Skeletal muscle tissue (tissue), 3 donors: ENCODE measurements at regions not wholly inside any gene's neighbourhood (a gene's known extent, or its start where the extent isn't known, plus 50 kb on each side); places are given as distances from the start of the nearest gene placed in this dataset.

Source experiments
- H3K27ac ChIP-seq: one replicate; pipeline ENCODE4 v1.7.0; 2013; ENCODE audit warnings: mild to moderate bottlenecking, low read depth, low read length, inconsistent platforms
- H3K27me3 ChIP-seq, 3 donors: one replicate each; pipeline ENCODE4 v1.7.0; 2013; ENCODE audit warnings: low read length in 3 of 3; ENCODE audit not compliant: control insufficient read depth in 3 of 3, insufficient read depth in 3 of 3
- H3K36me3 ChIP-seq, 3 donors: one replicate each; pipeline ENCODE4 v1.7.0; 2013; ENCODE audit warnings: low read length in 3 of 3; ENCODE audit not compliant: control insufficient read depth in 3 of 3, insufficient read depth in 3 of 3
- H3K4me1 ChIP-seq, 3 donors: one replicate each; pipeline ENCODE4 v1.7.0; 2013; ENCODE audit warnings: low read length in 3 of 3, mild to moderate bottlenecking in 3 of 3; ENCODE audit not compliant: control insufficient read depth in 3 of 3, insufficient read depth in 3 of 3
- H3K4me3 ChIP-seq, 3 donors: one replicate each; pipeline ENCODE4 v1.7.0; 2013; ENCODE audit warnings: low read length in 3 of 3
- H3K9ac ChIP-seq, 3 donors: one replicate each; pipeline ENCODE4 v1.7.0; 2013; ENCODE audit warnings: low read length in 3 of 3, mild to moderate bottlenecking in 3 of 3, moderate library complexity in 2 of 3, low read depth in 1 of 3
- H3K9me3 ChIP-seq, 3 donors: one replicate each; pipeline ENCODE4 v1.7.0; 2013; ENCODE audit warnings: low read length in 3 of 3; ENCODE audit not compliant: control insufficient read depth in 3 of 3
- donor health status: Osteomylitis.

GRCh38 chr4:34800953-34801352 lies 1443.4 kb downstream of the ARAP2 start:
- Histone ChIP-seq H3K27ac (no peak overlapping the region), H3K4me3 (no peak overlapping the region), H3K4me1 (no peaks in the 10 kb centered on the region), H3K36me3 (no peaks in the 10 kb centered on the region), H3K9me3 (peaks cover 0 to under 1% (median 0%) of the 10 kb centered on the region in 3 donors), H3K27me3 (no peaks in the 10 kb centered on the region), H3K9ac (no peak overlapping the region)

- Histone ChIP-seq H3K27ac (no peak overlapping the region), H3K9me3 (no peaks in the 10 kb centered on the region), H3K9ac (no peak overlapping the region)
Observed at GRCh38 chr4:34814266-34814665, 1430.0 kb downstream of the ARAP2 start.

GRCh38 chr4:34824515-34824914 lies 1419.8 kb downstream of the ARAP2 start:
- Histone ChIP-seq H3K9me3 (no peaks in the 10 kb centered on the region), H3K27me3 (no peaks in the 10 kb centered on the region), H3K27ac (no peak overlapping the region), H3K9ac (no peak overlapping the region), H3K36me3 (no peaks in the 10 kb centered on the region), H3K4me3 (no peak overlapping the region), H3K4me1 (no peaks in the 10 kb centered on the region)

More at GRCh38 chr4:34814266-34814665, 1430.0 kb downstream of the ARAP2 start:
- Histone ChIP-seq H3K27me3 (no peaks in the 10 kb centered on the region), H3K36me3 (no peaks in the 10 kb centered on the region), H3K4me3 (no peak overlapping the region), H3K4me1 (no peaks in the 10 kb centered on the region)

GRCh38 chr4:34826660-34827059 lies 1417.7 kb downstream of the ARAP2 start:
- Histone ChIP-seq H3K4me1 (no peaks in the 10 kb centered on the region), H3K27me3 (no peaks in the 10 kb centered on the region), H3K9ac (no peak overlapping the region), H3K9me3 (no peaks in the 10 kb centered on the region), H3K4me3 (no peak overlapping the region), H3K27ac (no peak overlapping the region), H3K36me3 (no peaks in the 10 kb centered on the region)

GRCh38 chr4:34845926-34846325 lies 1398.4 kb downstream of the ARAP2 start:
- Histone ChIP-seq H3K4me1 (no peaks in the 10 kb centered on the region), H3K4me3 (no peak overlapping the region), H3K9ac (no peak overlapping the region), H3K36me3 (no peaks in the 10 kb centered on the region), H3K9me3 (no peaks in the 10 kb centered on the region), H3K27me3 (no peaks in the 10 kb centered on the region), H3K27ac (no peak overlapping the region)

- Histone ChIP-seq H3K27me3 (no peaks in the 10 kb centered on the region), H3K4me1 (no peaks in the 10 kb centered on the region), H3K9ac (no peak overlapping the region), H3K9me3 (no peaks in the 10 kb centered on the region), H3K27ac (no peak overlapping the region), H3K4me3 (no peak overlapping the region), H3K36me3 (no peaks in the 10 kb centered on the region)
Observed at GRCh38 chr4:34850421-34850820, 1393.9 kb downstream of the ARAP2 start.

- Histone ChIP-seq H3K9me3 (no peaks in the 10 kb centered on the region), H3K4me3 (no peak overlapping the region), H3K4me1 (no peaks in the 10 kb centered on the region)
Observed at GRCh38 chr4:34850968-34851367, 1393.3 kb downstream of the ARAP2 start.

GRCh38 chr4:34851411-34851810 lies 1392.9 kb downstream of the ARAP2 start:
- no peaks in the 10 kb centered on the region for H3K36me3 ChIP-seq
- H3K9me3 ChIP-seq: no peaks in the 10 kb centered on the region
- H3K4me1 ChIP-seq: no peaks in the 10 kb centered on the region
- H3K4me3 ChIP-seq: no peak overlapping the region
- no peaks in the 10 kb centered on the region for H3K27me3 ChIP-seq
- H3K27ac ChIP-seq: no peak overlapping the region
- H3K9ac ChIP-seq: no peak overlapping the region

More at GRCh38 chr4:34850968-34851367, 1393.3 kb downstream of the ARAP2 start:
- H3K27ac ChIP-seq: no peak overlapping the region
- no peak overlapping the region for H3K9ac ChIP-seq
- no peaks in the 10 kb centered on the region for H3K36me3 ChIP-seq
- no peaks in the 10 kb centered on the region for H3K27me3 ChIP-seq

GRCh38 chr4:34854451-34854850 lies 1389.9 kb downstream of the ARAP2 start:
- Histone ChIP-seq H3K27me3 (no peaks in the 10 kb centered on the region), H3K4me3 (no peak overlapping the region)

GRCh38 chr4:34861666-34862065 lies 1382.6 kb downstream of the ARAP2 start:
- Histone ChIP-seq H3K9me3 (no peaks in the 10 kb centered on the region), H3K27me3 (no peaks in the 10 kb centered on the region), H3K36me3 (no peaks in the 10 kb centered on the region), H3K9ac (no peak overlapping the region), H3K27ac (no peak overlapping the region), H3K4me1 (no peaks in the 10 kb centered on the region), H3K4me3 (no peak overlapping the region)

More at GRCh38 chr4:34854451-34854850, 1389.9 kb downstream of the ARAP2 start:
- H3K4me1 ChIP-seq: no peaks in the 10 kb centered on the region
- no peaks in the 10 kb centered on the region for H3K9me3 ChIP-seq
- no peaks in the 10 kb centered on the region for H3K36me3 ChIP-seq
- H3K9ac ChIP-seq: no peak overlapping the region
- no peak overlapping the region for H3K27ac ChIP-seq

GRCh38 chr4:34878961-34879360 lies 1365.4 kb downstream of the ARAP2 start:
- Histone ChIP-seq H3K9ac (no peak overlapping the region), H3K27me3 (no peaks in the 10 kb centered on the region), H3K4me1 (no peaks in the 10 kb centered on the region), H3K4me3 (no peak overlapping the region), H3K36me3 (no peaks in the 10 kb centered on the region), H3K27ac (no peak overlapping the region), H3K9me3 (peaks cover 0 to 2% (median 0%) of the 10 kb centered on the region in 3 donors)
